HuH-7.5 (cell line): ENCODE measurements at regions not wholly inside any gene's neighbourhood (a gene's known extent, or its start where the extent isn't known, plus 50 kb on each side); places are given as distances from the start of the nearest gene placed in this dataset.
"Not testable (repeated sequence)": the region's sequence is repeated elsewhere in the genome, so short reads cannot be mapped to it uniquely, and the experiment has no call there.

Experiments used
- DNase-seq: peaks from one replicate; pipeline ENCODE4 v3.0.0; 2011; ENCODE audit warnings: low spot score

DNA sequence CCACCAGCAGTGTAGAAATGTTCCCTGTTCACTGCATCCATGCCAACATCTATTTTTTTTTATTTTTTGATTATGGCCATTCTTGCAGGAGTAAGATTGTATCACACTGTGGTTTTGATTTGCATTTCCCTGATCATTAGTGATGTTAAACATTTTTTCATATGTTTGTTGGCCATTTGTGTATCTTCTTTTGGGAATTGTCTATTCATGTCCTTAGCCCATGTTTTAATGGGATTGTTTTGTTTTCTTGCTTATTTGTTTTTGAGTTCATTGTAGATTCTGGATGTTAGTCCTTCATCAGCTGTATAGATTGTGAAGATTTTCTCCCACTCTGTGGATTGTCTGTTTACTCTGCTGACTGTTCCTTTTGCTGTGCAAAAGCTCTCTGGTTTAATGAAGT is 126.9 kb downstream of the NDFIP2 start:
- DNase-seq, result not testable (repeated sequence)
